HG03439 (cell line): ENCODE measurements at regions not wholly inside any gene's neighbourhood (a gene's known extent, or its start where the extent isn't known, plus 50 kb on each side); places are given as distances from the start of the nearest gene placed in this dataset.
"Not testable (repeated sequence)": the region's sequence is repeated elsewhere in the genome, so short reads cannot be mapped to it uniquely, and the experiment has no call there.

ENCODE experiments used
- ATAC-seq: cut with Tn5 transposase; IDR thresholded peaks from one replicate; pipeline ENCODE4 v1.9.1; 2021; ENCODE audit warnings: mild to moderate bottlenecking, moderate library complexity; ENCODE audit not compliant: unreplicated experiment

DNA sequence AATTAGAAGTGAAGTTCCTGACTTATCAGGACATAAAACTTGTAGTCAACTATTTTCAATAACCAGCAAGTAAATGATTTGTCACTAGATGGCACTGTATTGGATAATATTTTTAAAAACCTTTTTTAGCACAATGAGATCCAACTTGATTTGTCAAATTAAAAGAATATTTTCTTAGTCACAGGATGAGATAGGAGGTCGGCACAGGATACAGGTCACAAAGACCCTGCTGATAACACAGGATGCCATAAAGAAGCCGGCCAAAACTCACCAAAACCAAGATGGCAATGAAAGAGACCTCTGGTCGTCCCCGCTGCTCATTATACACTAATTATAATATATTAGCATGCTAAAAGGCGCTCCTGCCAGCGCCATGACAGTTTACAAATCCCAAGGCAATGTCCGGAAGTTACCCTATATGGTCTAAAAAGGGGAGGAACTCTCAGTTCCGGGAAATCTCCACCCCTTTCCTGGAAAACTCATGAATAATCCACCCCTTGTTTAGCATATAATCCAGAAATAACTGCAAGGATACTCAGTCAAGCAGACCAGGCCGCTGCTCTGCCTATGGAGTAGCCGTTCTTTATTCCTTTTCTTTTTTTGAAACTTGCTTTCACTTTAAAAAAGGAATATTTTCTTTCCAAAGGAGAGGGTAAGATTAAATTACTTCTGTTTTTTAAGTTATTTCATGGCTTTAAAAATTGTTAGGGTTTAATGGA, 255.7 kb upstream of the MKLN1 start:
- ATAC-seq, result no peak

DNA sequence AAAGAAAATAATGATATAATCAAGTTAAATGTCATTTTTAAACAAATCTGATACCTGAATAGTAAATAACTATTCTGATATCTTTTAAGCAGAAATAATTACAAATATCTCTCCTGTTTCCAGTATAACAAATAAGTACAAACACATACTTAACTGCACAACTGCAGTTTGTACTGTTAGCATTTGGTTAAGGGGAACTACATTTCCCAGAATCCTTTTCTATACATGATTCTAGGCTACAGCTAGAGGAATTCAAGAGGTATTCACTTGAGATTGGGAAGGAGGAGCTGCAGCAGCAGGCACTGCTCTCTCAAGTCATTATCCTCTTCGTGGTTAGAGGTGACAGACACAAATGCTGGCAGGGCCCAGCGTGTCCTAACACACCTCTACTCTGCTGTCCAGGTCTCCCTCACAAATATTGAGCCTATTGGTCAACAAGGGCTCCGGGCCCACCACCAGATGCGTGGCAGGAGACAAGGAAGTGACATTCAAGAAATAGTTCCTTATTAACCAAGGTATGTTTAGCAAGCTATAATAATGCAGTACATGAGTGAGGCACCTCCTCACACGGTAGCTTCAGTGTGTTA, 255.1 kb upstream of the MKLN1 start:
- no peak for ATAC-seq

DNA sequence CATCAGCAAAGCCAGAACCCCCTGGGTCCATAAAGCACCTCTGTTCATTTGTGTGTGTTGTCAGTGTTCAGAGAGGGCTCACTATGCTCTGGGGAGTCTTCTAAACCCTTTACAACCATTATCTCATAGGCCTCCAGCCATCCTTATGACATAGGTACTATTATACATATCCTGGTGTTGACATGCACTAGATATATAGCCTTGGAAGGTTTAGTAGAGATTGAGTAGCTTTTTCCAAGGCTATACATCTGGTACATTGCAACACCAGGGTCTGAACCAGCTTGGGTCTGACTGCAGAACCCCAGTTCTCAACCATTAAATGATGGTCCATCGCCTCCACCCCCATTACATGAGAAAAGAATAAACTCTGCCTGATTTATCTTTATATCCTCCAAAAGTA, 253.6 kb upstream of the MKLN1 start:
- no peak for ATAC-seq

DNA sequence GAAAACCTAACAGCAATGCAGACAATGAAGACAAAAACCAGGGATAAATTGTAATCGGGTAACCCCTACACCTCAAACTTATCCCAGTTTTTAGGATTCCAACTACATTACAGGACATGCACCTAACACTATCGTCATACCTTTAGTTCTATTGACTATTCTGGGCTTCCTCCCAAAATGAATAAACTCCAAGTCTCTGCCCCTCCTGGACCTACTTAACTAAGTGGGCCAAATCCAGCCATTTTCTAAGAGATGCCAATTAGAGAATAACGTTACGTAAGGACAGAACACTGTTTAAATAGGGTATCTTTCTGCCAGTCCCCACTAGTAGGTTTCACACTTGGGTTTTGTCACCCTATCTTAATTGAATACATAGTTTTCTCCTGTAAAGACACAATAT, 253.1 kb upstream of the MKLN1 start:
- no peak for ATAC-seq

GRCh38 chr7:131075406-131075805, 252.3 kb upstream of the MKLN1 start:
- ATAC-seq, result no peak

DNA sequence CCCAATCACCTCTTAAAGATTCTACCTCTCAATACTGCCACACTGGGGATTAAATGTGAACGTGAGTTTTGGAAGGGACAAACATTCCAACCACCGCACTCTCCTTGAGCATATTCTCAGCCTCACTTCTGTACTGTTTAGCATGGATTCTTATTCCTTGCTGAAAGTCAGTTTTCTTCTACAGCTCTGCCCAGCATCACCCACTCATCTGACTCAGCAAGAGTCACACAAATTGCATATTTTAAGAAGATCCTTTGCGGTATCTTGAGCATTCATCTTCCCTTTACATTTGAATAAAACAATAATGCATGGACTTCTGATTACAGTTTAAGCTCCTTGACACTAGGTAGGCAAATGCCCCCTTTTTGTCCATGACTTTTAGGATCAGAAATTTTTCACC, 251.6 kb upstream of the MKLN1 start:
- ATAC-seq, result no peak

- no peak for ATAC-seq
Measured at GRCh38 chr7:131076711-131077181, 250.9 kb upstream of the MKLN1 start.

GRCh38 chr7:131077735-131078134, 249.9 kb upstream of the MKLN1 start:
- ATAC-seq, result no peak

DNA sequence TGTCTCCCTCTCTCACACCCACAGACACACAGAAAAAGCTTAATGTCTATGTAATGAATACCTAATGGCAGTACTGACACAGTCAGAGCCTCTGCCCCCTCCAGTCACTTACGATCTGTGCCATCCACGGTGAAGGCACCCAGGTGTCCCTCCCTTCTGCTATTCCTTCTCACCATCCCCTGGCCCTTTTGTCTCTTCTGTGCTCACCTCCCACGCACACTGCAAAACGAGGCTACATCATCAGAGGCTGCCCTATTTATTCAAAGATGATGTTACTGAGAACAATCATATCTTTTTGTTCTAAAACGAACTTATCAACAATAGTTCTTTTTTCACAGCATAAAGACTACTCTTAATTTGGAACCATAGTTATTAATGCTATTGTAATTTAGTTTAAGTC, 246.9 kb upstream of the MKLN1 start:
- no peak for ATAC-seq

DNA sequence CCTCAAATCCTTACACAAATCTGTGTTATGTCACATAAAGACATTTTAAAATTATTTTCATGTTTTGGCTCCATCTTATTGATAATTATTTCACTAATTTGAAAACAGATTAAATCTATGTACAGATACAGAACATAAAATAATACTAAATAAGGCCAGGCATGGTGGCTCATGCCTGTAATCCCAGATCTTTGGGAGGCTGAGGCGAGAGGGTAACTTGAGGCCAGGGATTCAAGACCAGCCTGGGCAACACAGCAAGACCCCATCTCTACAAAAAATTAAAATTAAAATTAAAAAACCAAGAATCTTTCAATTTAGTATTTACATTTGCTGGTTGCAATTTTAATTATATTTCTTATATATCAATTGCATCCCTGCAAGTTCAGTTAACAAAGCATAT, 246.4 kb upstream of the MKLN1 start:
- no peak for ATAC-seq

DNA sequence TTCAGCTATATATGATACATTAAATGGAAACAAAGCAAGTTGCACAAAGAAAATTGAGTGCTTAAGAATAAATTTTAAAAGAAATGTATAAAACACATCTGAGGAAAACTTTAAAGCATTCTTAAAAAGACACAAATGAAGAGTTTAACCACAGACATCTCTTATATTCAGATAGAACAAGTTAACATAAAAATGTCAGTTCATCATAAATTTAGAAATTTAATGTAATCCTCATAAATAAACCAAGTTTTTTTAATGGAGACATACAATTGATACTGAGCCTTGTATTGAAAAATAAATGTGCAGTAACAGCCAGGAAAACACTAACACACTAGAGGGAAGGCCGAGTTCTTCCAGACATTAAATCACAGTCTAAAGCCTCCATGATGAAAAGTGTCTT, 243.9 kb upstream of the MKLN1 start:
- ATAC-seq, result no peak

GRCh38 chr7:131084336-131084735, 243.3 kb upstream of the MKLN1 start:
- not testable (repeated sequence) for ATAC-seq

- no peak for ATAC-seq
Measured at GRCh38 chr7:131087756-131088658, 239.7 kb upstream of the MKLN1 start.

- ATAC-seq, result no peak
Measured at GRCh38 chr7:131090188-131090587, 237.5 kb upstream of the MKLN1 start.

- ATAC-seq, result no peak
Measured at GRCh38 chr7:131090886-131091692, 236.6 kb upstream of the MKLN1 start.

GRCh38 chr7:131094685-131095084, 233.0 kb upstream of the MKLN1 start:
- no peak for ATAC-seq

- no peak for ATAC-seq
Measured at GRCh38 chr7:131095346-131095745, 232.3 kb upstream of the MKLN1 start.

DNA sequence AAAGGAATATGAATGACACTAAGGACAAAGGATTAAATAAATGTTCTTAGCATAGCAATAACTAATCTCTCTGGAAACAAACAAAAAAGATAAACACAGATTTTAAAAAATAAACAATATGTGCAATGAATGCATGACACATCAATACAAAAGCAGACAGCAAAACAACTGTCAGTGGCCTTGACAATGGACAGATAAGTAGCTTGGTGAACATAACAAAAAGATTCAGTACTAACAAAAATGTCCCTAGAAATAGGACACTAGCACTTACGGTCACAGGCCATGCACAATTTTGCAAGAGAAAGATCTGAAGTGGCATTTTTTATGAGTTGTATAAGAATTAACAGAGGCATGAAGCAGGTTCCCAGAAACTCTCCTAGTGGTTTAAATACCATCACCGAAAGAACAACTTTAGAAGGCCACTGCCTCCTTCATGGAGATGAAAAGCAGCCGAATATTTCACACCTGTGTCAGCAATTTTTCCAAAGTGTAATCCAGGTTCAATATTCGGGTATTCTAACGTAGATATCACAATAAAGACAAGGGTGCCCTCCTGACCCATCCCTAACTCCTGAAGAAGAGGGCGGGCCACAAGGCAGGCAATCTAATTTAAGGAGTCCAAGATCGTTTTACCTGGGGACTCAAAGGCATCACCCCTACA, 231.3 kb upstream of the MKLN1 start:
- no peak for ATAC-seq

GRCh38 chr7:131097662-131098376, 229.9 kb upstream of the MKLN1 start:
- no peak for ATAC-seq

- ATAC-seq, result no peak
Measured at GRCh38 chr7:131098527-131098926, 229.1 kb upstream of the MKLN1 start.
